Liver (tissue), 8 donors: ENCODE measurements at regions not wholly inside any gene's neighbourhood (a gene's known extent, or its start where the extent isn't known, plus 50 kb on each side); places are given as distances from the start of the nearest gene placed in this dataset.

Experiments
- DNase-seq: peaks from one replicate; pipeline ENCODE4 v3.0.0-alpha.2; 2017; ENCODE audit warnings: low spot score
- H3K27ac ChIP-seq, 2 donors: one replicate each; pipeline ENCODE4 v1.7.0; 2013; ENCODE audit warnings: inconsistent platforms in 2 of 2, low read length in 2 of 2, control low read depth in 1 of 2, low read depth in 1 of 2, mild to moderate bottlenecking in 1 of 2
- H3K27me3 ChIP-seq, 4 donors: one replicate each; pipeline versions ENCODE4 v1.6.1 to v1.7.0; 2013; ENCODE audit warnings: low read length in 3 of 4, inconsistent platforms in 1 of 4, mild to moderate bottlenecking in 1 of 4, moderate library complexity in 1 of 4; ENCODE audit not compliant: control insufficient read depth in 4 of 4, insufficient read depth in 4 of 4
- H3K36me3 ChIP-seq, 4 donors: one replicate each; pipeline versions ENCODE4 v1.6.1 to v1.7.0; 2013; ENCODE audit warnings: low read length in 3 of 4, mild to moderate bottlenecking in 3 of 4, low read depth in 1 of 4, moderate library complexity in 1 of 4; ENCODE audit not compliant: control insufficient read depth in 4 of 4, insufficient read depth in 3 of 4
- H3K4me1 ChIP-seq, 4 donors: one replicate each; pipeline versions ENCODE4 v1.6.1 to v1.7.0; 2013; ENCODE audit warnings: low read length in 3 of 4, mild to moderate bottlenecking in 3 of 4, moderate library complexity in 1 of 4; ENCODE audit not compliant: control insufficient read depth in 4 of 4, insufficient read depth in 4 of 4
- H3K4me3 ChIP-seq, 3 donors: one replicate each; pipeline versions ENCODE4 v1.6.1 to v1.7.0; 2013; ENCODE audit warnings: low read length in 3 of 3, control low read depth in 1 of 3, low read depth in 1 of 3, mild to moderate bottlenecking in 1 of 3
- H3K9ac ChIP-seq, 2 donors: one replicate each; pipeline ENCODE4 v1.7.0; 2013; ENCODE audit warnings: low read length in 2 of 2, mild to moderate bottlenecking in 2 of 2, moderate library complexity in 2 of 2, control low read depth in 1 of 2, low read depth in 1 of 2
- H3K9me3 ChIP-seq, 4 donors: one replicate each; pipeline versions ENCODE4 v1.6.1 to v1.7.0; 2013; ENCODE audit warnings: low read length in 3 of 4; ENCODE audit not compliant: control insufficient read depth in 4 of 4
- ATF3 ChIP-seq: IDR thresholded peaks from 2 replicates; pipeline ENCODE4 v1.6.1; 2016; ENCODE audit warnings: antibody characterized with exemption
- CTCF ChIP-seq: fragments of 150-350 bp; IDR thresholded peaks from 2 replicates; pipeline ENCODE4 v1.5.1; 2017; ENCODE audit warnings: improper control_type of control experiment, low read depth, low read length; ENCODE audit not compliant: missing input control
- FOXA1 ChIP-seq: IDR thresholded peaks from 2 replicates; pipeline ENCODE4 v1.6.1; 2016; ENCODE audit warnings: antibody characterized with exemption
- FOXA2 ChIP-seq: IDR thresholded peaks from 2 replicates; pipeline ENCODE4 v1.6.1; 2016; ENCODE audit warnings: antibody characterized with exemption
- GABPA ChIP-seq, 2 donors: IDR thresholded peaks in 1 of 2; conservative IDR thresholded peaks in 1 of 2; 2 replicates each; pipeline ENCODE4 v1.6.1; 2016; ENCODE audit warnings: antibody characterized with exemption in 2 of 2, mild to moderate bottlenecking in 1 of 2, moderate library complexity in 1 of 2
- HNF4A ChIP-seq, 2 donors: conservative IDR thresholded peaks; 2 replicates each; pipeline ENCODE4 v1.6.1; 2016; ENCODE audit warnings: antibody characterized with exemption in 2 of 2, mild to moderate bottlenecking in 2 of 2
- HNF4G ChIP-seq: IDR thresholded peaks from 2 replicates; pipeline ENCODE4 v1.6.1; 2016; ENCODE audit warnings: antibody characterized with exemption
- JUND ChIP-seq, 2 donors: IDR thresholded peaks; 2 replicates each; pipeline ENCODE4 v1.6.1; 2016; ENCODE audit warnings: antibody characterized with exemption in 2 of 2
- NR2F2 ChIP-seq: IDR thresholded peaks from 2 replicates; pipeline ENCODE4 v1.6.1; 2016; ENCODE audit warnings: antibody characterized with exemption
- RAD21 ChIP-seq, 2 donors: IDR thresholded peaks; 2 replicates each; pipeline ENCODE4 v1.6.1; 2016; ENCODE audit warnings: antibody characterized with exemption in 2 of 2, mild to moderate bottlenecking in 2 of 2
- REST ChIP-seq: IDR thresholded peaks from 2 replicates; pipeline ENCODE4 v1.6.1; 2016; ENCODE audit warnings: antibody characterized with exemption, mild to moderate bottlenecking
- RXRA ChIP-seq, 2 donors: IDR thresholded peaks; 2 replicates each; pipeline ENCODE4 v1.6.1; 2017 to 2018; ENCODE audit warnings: antibody characterized with exemption in 2 of 2, mild to moderate bottlenecking in 1 of 2
- SP1 ChIP-seq: IDR thresholded peaks from 2 replicates; pipeline ENCODE4 v1.6.1; 2018; ENCODE audit warnings: antibody characterized with exemption, mild to moderate bottlenecking
- TAF1 ChIP-seq: conservative IDR thresholded peaks from 2 replicates; pipeline ENCODE4 v1.6.1; 2016; ENCODE audit warnings: antibody characterized with exemption, mild to moderate bottlenecking
- WGBS: extraction: QIAGEN DNeasy Blood & Tissue Kit; methylation state at CpG from one replicate; pipeline ENCODE4 v1.1.7; 2013; 5-methylcytosine and 5-hydroxymethylcytosine counted together
- donor health status: healthy.
- donor health status: healthy.
- donor health status: healthy.
- donor health status: healthy.
- donor health status: healthy.

- Histone ChIP-seq H3K9me3 (no peaks in the 10 kb centered on the region), H3K36me3 (no peaks in the 10 kb centered on the region), H3K27ac (no peak overlapping the region), H3K4me1 (no peaks in the 10 kb centered on the region), H3K27me3 (no peaks in the 10 kb centered on the region), H3K9ac (no peak overlapping the region), H3K4me3 (no peak overlapping the region)
- DNase-seq = no peak
- WGBS = 73% methylated on average over 1 of the region's 1 CpG
- no peak for TF ChIP-seq FOXA1
Measured at GRCh38 chr13:50760751-50761150, 82.7 kb downstream of the DLEU7 start.

GRCh38 chr13:50761406-50761805, 82.1 kb downstream of the DLEU7 start:
- Histone ChIP-seq H3K36me3 (no peaks in the 10 kb centered on the region), H3K27me3 (no peaks in the 10 kb centered on the region), H3K9ac (no peak overlapping the region), H3K4me3 (no peak overlapping the region), H3K9me3 (no peaks in the 10 kb centered on the region), H3K4me1 (no peaks in the 10 kb centered on the region), H3K27ac (no peak overlapping the region)
- no peak for DNase-seq
- no peak for TF ChIP-seq HNF4A (conservative IDR thresholded peaks at IDR 0.05)
- TF ChIP-seq HNF4G = no peak
- no peak for TF ChIP-seq FOXA2
- TF ChIP-seq NR2F2 = no peak
- no peak for TF ChIP-seq RAD21 (IDR thresholded peaks at IDR 0.05)
- no peak for TF ChIP-seq RXRA (IDR thresholded peaks at IDR 0.05)
- TF ChIP-seq SP1 = no peak
- 90% methylated on average over 1 of the region's 1 CpG for WGBS

- 83% methylated on average over 4 of the region's 4 CpGs for WGBS
- Histone ChIP-seq H3K4me3 (no peak overlapping the region), H3K36me3 (no peaks in the 10 kb centered on the region), H3K4me1 (no peaks in the 10 kb centered on the region), H3K27me3 (no peaks in the 10 kb centered on the region), H3K9me3 (no peaks in the 10 kb centered on the region), H3K27ac (no peak overlapping the region), H3K9ac (no peak overlapping the region)
- TF ChIP-seq SP1 (no peak), TAF1 (no peak), RXRA (IDR thresholded peaks at IDR 0.05) (no peak), HNF4A (conservative IDR thresholded peaks at IDR 0.05) (no peak), ATF3 (no peak), REST (no peak), HNF4G (no peak), JUND (IDR thresholded peaks at IDR 0.05) (no peak), RAD21 (IDR thresholded peaks at IDR 0.05) (no peak), NR2F2 (no peak), GABPA (IDR thresholded peaks at IDR 0.05 in 1 of 2, conservative IDR thresholded peaks at IDR 0.05 in 1 of 2) (no peak), FOXA1 (no peak), CTCF (no peak)
- DNase-seq = no peak
Measured at GRCh38 chr13:50762969-50763567, 80.4 kb downstream of the DLEU7 start.
